GM12875 (cell line): ENCODE measurements at regions not wholly inside any gene's neighbourhood (a gene's known extent, or its start where the extent isn't known, plus 50 kb on each side); places are given as distances from the start of the nearest gene placed in this dataset.

Experiments
- H3K4me3 ChIP-seq: one replicate; pipeline ENCODE4 v1.5.1; 2011; ENCODE audit warnings: low read depth, low read length, control low read depth
- TF ChIP-seq, protein P1 (sequence below): IDR thresholded peaks from 2 replicates; pipeline ENCODE4 v1.5.1; 2011; ENCODE audit warnings: low read depth, mild to moderate bottlenecking, control low read depth, inconsistent platforms, low read length, moderate library complexity, borderline replicate concordance; ENCODE audit not compliant: insufficient read depth

DNA sequence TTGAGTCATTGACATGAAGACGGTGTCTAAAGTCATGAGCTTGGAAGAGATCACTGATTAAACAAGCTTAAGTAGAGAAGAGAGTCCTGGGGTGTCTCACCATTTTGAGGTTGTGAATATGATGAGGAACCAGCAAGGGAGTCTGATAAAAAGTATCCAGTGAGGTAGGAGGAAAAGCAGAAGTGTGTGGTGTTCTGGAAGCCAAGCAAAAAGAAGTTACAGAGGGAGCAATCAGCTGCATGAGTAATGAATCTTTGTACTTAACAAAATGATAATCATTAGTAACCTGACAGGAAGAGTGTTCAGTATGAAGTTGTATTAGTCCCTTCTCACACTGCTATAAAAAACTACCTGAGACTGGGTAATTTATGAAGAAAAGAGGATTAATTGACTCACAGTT, 131.3 kb downstream of the C11orf87 start:
- no peak overlapping the region for H3K4me3 ChIP-seq
- TF ChIP-seq, protein P1, sequence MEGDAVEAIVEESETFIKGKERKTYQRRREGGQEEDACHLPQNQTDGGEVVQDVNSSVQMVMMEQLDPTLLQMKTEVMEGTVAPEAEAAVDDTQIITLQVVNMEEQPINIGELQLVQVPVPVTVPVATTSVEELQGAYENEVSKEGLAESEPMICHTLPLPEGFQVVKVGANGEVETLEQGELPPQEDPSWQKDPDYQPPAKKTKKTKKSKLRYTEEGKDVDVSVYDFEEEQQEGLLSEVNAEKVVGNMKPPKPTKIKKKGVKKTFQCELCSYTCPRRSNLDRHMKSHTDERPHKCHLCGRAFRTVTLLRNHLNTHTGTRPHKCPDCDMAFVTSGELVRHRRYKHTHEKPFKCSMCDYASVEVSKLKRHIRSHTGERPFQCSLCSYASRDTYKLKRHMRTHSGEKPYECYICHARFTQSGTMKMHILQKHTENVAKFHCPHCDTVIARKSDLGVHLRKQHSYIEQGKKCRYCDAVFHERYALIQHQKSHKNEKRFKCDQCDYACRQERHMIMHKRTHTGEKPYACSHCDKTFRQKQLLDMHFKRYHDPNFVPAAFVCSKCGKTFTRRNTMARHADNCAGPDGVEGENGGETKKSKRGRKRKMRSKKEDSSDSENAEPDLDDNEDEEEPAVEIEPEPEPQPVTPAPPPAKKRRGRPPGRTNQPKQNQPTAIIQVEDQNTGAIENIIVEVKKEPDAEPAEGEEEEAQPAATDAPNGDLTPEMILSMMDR: no peak

DNA sequence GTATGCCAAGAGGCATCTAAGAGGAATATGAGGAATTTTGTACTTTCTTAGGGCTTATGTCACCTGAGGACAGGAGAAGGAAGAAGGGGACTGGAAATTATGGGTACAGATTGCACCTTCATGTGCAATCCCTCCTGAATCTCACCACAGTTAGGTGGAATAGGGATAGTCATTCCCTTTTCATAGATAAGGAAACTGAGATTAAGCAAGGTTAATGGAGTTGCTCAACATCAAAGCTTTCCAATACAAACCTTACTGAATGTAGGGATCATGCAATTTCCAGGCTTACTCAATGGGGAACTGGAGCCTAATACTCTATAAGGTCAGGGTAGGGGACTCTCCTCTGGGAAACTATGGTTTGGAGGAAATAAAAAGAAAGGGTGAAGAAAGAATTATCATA, 133.0 kb downstream of the C11orf87 start:
- TF ChIP-seq, protein P1: no peak
- no peak overlapping the region for H3K4me3 ChIP-seq

DNA sequence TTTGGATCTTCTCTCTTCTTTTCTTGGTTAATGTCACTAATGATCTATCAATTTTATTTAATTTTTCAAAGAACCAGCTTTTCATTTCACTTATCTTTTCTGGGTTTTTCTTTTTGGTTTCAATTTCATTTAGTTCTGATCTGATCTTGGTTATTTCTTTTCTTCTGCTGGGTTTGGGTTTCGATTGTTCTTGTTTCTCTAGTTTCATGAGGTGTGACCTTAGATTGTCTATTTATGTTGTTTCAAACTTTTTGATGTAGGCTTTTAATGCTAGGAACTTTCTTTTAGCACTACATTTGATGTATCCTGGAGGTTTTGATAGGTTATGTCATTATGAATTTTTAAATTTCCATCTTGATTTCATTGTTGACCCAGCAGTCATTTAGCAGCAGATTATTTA, 142.3 kb downstream of the C11orf87 start:
- no peak overlapping the region for H3K4me3 ChIP-seq
- TF ChIP-seq, protein P1: no peak

DNA sequence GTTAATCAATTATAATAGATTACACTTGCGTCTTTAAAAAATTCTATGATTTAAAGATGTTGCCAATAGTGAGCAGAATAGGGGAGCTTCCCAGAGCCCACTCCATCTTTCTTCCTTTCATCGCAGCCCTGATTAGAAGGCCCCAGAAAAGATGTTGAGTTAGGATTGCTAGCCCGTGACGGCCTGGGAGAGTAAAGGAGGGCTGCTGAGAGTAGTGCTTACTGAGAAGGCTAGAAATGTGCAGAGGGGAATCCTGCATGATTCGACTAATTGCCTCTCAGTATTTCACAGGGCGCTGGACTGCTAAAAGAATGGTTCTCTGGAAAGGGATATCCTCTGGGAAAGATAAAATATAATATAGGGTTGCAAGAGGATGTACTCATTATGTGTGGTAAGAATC, 160.5 kb downstream of the C11orf87 start:
- H3K4me3 ChIP-seq: no peak overlapping the region
- TF ChIP-seq, protein P1: no peak

DNA sequence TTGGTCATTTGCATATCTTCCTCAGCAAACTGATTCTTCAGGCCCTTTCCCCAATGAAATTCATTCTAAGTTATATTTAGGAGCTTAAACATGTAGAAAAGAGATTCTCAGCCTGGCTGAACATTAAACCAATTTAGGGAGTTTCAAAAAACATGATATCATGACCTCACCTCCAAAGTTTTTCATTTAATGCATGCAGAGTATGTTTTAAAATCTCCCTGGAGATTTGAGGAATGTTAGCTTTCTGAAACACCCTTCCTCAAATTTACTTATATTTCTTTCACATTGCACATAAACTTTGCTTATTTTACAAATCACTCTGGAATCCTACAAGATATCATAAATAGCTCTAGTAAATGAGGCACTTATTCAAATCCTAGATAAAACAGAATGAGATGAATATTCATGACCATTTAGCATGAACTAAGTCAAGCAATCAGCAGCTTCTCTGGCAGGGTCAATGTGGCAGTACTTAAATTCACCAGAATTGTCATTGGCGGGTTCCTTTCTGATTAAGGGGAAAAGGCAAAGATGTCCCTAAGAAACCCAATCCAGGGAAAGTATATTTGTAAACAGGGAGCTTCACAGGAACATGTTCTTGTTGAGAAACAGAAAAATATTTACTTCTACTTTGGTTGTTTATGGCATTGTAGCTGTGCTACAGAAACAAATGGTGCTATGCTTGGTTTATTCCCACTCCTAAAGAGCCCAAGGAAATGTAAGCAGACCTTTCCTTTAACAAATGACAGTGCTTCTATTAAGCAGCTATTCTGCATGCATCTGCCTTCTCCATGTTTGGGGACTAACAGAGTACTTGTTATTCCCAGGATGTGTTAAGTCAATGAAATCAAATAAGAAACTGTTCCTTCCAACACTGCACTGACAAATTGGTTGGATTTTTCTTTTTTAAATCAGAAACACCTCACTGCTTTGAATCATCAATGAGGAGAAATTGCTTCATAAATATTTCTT, 162.3 kb downstream of the C11orf87 start:
- H3K4me3 ChIP-seq: no peak overlapping the region

DNA sequence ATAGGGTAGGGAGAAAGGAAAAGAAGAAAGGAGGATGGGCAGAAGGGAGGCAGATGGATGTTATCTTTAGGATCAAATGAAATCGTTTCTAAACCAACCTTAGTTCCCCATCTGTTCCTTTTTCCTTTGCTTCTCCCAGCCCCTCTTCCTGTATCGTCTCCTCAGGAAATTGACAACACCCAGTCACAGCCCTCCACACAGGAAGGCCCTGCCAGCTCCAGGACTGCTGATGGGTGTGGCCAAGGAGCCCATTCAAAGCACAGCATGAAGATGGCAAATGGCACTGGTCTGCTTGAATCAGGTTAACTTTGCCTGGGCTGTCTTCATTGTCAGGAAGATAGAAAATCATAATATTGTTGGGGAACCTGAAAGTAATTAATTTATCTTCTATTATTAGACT, 164.8 kb downstream of the C11orf87 start:
- TF ChIP-seq, protein P1: no peak
- no peak overlapping the region for H3K4me3 ChIP-seq

More for the DNA sequence above, 162.3 kb downstream of the C11orf87 start:
- TF ChIP-seq, protein P1: no peak

DNA sequence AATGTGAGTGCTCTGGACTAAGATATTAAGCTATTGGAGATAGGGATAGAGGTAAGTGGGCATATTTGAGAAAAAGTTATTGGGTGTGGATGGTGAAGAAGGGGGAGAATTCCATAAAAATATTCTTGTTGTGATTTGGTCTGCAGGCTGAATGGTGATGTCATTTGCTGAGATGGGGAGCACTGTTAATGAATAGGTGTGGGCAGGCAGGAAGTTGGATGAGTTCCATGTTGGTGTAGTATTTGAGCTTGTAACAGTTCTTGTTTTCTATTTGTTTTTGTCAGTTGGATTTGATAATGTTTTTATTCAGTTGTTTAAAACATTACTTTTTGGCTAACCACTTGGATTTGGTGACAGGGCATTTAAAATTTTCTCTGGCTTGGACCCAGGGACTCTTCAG, 168.8 kb downstream of the C11orf87 start:
- TF ChIP-seq, protein P1: no peak
- no peak overlapping the region for H3K4me3 ChIP-seq
